Uterus (tissue), 3 donors: ENCODE measurements at regions not wholly inside any gene's neighbourhood (a gene's known extent, or its start where the extent isn't known, plus 50 kb on each side); places are given as distances from the start of the nearest gene placed in this dataset.

ENCODE experiments used
- DNase-seq, 2 donors: peaks; one replicate each; pipeline ENCODE4 v3.0.0-alpha.2; 2019 to 2020
- H3K27ac ChIP-seq, 2 donors: fragments of 200-600 bp; sonication (generic); 1 replicate in 1 of 2; 2 replicates in 1 of 2; pipeline ENCODE4 v1.5.1; 2016 to 2018
- H3K27me3 ChIP-seq, 2 donors: fragments of 200-600 bp; sonication (generic); one replicate each; pipeline ENCODE4 v1.5.1; 2018 to 2019; ENCODE audit warnings: control low read depth in 1 of 2
- H3K36me3 ChIP-seq, 2 donors: fragments of 200-600 bp; sonication (generic); one replicate each; pipeline ENCODE4 v1.5.1; 2019; ENCODE audit warnings: control low read depth in 1 of 2
- H3K4me1 ChIP-seq, 2 donors: fragments of 200-600 bp; sonication (generic); one replicate each; pipeline ENCODE4 v1.5.1; 2018 to 2019; ENCODE audit warnings: control low read depth in 1 of 2
- H3K4me3 ChIP-seq, 2 donors: fragments of 200-600 bp; sonication (generic); 1 replicate in 1 of 2; 2 replicates in 1 of 2; pipeline ENCODE4 v1.5.1; 2018 to 2019; ENCODE audit warnings: mild to moderate bottlenecking in 1 of 2
- H3K9me3 ChIP-seq, 2 donors: fragments of 200-600 bp; sonication (generic); one replicate each; pipeline ENCODE4 v1.5.1; 2019; ENCODE audit warnings: control low read depth in 1 of 2
- POLR2A ChIP-seq, 2 donors: fragments of 450-650 bp; IDR thresholded peaks; one replicate each; pipeline ENCODE4 v1.6.1; 2016; ENCODE audit warnings: antibody characterized with exemption in 2 of 2, mild to moderate bottlenecking in 1 of 2, moderate library complexity in 1 of 2
- intact Hi-C: fragments of 100-400 bp; cut with DNase I; formaldehyde crosslinking; loops from one replicate; pipeline ENCODE4 v1.15.1; 2023; ENCODE audit warnings: low total_unique reads
- TF ChIP-seq, protein P1 (sequence below), 4 experiments: fragments of 200-600 bp in 2 of 4; fragments of 450-650 bp in 2 of 4; sonication (generic) in 2 of 4; IDR thresholded peaks; one replicate each; pipeline ENCODE4 v1.5.1; 2016 to 2019; ENCODE audit warnings: antibody characterized with exemption in 4 of 4, mild to moderate bottlenecking in 2 of 4, moderate library complexity in 1 of 4
- donor health status: DM: yes; HTN: yes; CAD: no.

DNA sequence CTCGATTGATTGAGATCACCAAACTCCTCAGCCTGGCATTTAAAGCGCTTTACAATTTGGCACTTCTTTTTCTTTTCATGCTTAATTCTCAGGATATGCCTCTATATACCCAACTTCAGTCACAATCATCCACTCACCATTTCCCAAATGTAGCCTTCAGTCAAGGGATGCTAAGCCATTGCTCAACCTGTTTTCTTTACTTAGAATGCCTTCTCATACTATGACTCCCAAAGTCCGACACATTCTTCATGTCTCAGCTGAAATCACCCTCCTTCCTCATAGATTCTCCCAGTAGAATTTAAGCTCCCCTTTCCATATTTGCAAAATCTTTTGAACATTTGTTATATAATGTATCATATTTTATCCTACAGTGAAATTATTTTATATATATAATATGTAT, 467.0 kb downstream of the LRIG3 start:
- Histone ChIP-seq H3K27ac (no peak overlapping the region), H3K4me3 (no peak overlapping the region), H3K9me3 (no peaks in the 10 kb centered on the region), H3K4me1 (no peaks in the 10 kb centered on the region), H3K27me3 (no peaks in the 10 kb centered on the region), H3K36me3 (no peaks in the 10 kb centered on the region)
- DNase-seq = no peak
- TF ChIP-seq, protein P1, sequence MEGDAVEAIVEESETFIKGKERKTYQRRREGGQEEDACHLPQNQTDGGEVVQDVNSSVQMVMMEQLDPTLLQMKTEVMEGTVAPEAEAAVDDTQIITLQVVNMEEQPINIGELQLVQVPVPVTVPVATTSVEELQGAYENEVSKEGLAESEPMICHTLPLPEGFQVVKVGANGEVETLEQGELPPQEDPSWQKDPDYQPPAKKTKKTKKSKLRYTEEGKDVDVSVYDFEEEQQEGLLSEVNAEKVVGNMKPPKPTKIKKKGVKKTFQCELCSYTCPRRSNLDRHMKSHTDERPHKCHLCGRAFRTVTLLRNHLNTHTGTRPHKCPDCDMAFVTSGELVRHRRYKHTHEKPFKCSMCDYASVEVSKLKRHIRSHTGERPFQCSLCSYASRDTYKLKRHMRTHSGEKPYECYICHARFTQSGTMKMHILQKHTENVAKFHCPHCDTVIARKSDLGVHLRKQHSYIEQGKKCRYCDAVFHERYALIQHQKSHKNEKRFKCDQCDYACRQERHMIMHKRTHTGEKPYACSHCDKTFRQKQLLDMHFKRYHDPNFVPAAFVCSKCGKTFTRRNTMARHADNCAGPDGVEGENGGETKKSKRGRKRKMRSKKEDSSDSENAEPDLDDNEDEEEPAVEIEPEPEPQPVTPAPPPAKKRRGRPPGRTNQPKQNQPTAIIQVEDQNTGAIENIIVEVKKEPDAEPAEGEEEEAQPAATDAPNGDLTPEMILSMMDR (IDR thresholded peaks at IDR 0.05) = no peak
- intact Hi-C loops = no loop called here

DNA sequence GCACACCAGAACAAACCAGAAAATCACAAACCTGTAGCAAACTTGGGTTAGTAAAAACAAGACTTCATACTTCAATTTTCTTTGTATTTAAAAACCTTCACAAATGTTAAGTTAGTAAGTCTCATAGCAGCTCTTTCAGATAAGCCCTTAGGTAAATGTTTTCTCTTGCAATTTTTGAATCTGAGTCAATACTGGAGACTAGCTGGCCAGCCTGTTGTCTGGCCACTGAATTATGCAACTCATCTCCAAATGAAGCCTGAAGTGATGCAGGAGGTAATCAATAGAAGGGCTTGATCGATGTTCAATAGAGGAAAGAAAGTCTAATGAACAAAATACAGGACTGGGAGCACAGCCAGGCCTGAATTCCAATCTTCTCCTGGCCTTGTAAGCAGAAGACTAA, 465.2 kb downstream of the LRIG3 start:
- intact Hi-C loops = no loop called here
- H3K27ac ChIP-seq = no peak overlapping the region
- DNase-seq = no peak
- TF ChIP-seq, protein P1 (IDR thresholded peaks at IDR 0.05) = no peak
- TF ChIP-seq POLR2A (IDR thresholded peaks at IDR 0.05) = no peak
- H3K36me3 ChIP-seq = no peaks in the 10 kb centered on the region
- no peaks in the 10 kb centered on the region for H3K9me3 ChIP-seq
- no peak overlapping the region for H3K4me3 ChIP-seq
- no peaks in the 10 kb centered on the region for H3K27me3 ChIP-seq
- no peaks in the 10 kb centered on the region for H3K4me1 ChIP-seq

DNA sequence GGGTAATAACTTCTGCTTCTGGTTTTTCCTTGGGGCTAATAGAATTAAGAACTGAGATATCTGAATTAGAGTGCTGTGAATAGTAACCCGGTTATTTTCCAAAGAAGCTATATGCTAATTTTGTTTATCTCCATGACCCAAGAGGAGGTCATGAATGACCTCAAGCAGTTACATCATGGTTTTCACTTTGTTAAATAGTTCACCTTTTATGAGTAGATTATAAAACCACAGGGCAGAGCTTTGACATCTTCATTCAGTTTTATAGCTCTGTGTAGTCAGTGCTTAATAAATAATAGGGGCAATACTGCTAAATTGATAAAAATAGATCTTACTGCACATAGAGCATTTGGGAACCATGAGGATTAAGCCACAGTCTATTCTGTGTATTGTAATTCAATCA, 462.2 kb downstream of the LRIG3 start:
- TF ChIP-seq, protein P1 (IDR thresholded peaks at IDR 0.05) = no peak
- no peak for TF ChIP-seq POLR2A (IDR thresholded peaks at IDR 0.05)
- Histone ChIP-seq H3K4me1 (no peaks in the 10 kb centered on the region), H3K9me3 (no peaks in the 10 kb centered on the region), H3K27me3 (no peaks in the 10 kb centered on the region), H3K4me3 (no peak overlapping the region), H3K27ac (no peak overlapping the region), H3K36me3 (no peaks in the 10 kb centered on the region)
- intact Hi-C loops = no loop called here
- no peak for DNase-seq

DNA sequence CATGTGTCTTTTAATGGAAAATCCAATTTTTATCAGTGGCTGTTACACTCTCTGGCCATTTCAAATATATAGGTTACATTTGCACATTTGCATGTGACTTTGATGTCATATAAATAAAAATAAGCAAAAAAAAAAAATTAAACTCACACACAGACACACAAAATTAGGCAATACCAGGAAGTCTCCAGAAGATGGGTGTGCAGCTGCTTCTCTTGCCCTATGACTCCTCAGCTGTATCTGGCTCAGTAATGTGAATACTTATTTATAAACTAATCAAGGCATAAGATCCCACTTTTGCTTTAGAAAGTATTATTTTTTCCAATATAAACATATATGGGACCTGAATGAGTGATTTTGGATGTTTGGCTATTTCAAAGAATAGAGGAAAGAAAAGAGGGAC, 461.1 kb downstream of the LRIG3 start:
- no peaks in the 10 kb centered on the region for H3K27me3 ChIP-seq
- no peak overlapping the region for H3K4me3 ChIP-seq
- no peak overlapping the region for H3K27ac ChIP-seq
- H3K9me3 ChIP-seq = no peaks in the 10 kb centered on the region
- no peaks in the 10 kb centered on the region for H3K4me1 ChIP-seq
- no peaks in the 10 kb centered on the region for H3K36me3 ChIP-seq
- TF ChIP-seq POLR2A (IDR thresholded peaks at IDR 0.05) = no peak
- TF ChIP-seq, protein P1 (IDR thresholded peaks at IDR 0.05) = no peak
- DNase-seq = no peak
- intact Hi-C loops = no loop called here

DNA sequence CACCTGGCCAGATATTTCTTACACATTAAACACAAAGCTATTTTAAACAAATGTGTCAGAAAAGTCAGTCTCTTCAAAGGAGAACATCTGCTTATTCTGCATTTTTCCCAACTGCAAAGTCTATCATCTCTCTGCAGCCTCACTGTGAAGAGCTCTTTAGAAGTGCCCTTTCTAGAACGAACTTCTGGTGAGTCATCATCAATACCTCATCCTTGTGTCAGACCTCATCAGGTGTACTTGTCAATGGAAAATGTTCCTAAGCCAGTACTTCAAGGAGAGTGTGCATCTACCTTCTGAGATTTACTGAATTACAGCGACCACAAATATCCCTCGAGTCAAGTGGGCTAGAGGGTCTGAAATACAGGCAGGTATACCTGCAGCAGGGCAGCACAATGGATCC, 457.3 kb downstream of the LRIG3 start:
- intact Hi-C loops = no loop called here

More for the DNA sequence above, 457.3 kb downstream of the LRIG3 start:
- TF ChIP-seq, protein P1 (IDR thresholded peaks at IDR 0.05) = no peak
- TF ChIP-seq POLR2A (IDR thresholded peaks at IDR 0.05) = no peak
- H3K4me3 ChIP-seq = no peak overlapping the region
- no peaks in the 10 kb centered on the region for H3K4me1 ChIP-seq
- no peaks in the 10 kb centered on the region for H3K27me3 ChIP-seq
- no peak for DNase-seq
- H3K36me3 ChIP-seq = no peaks in the 10 kb centered on the region
- H3K9me3 ChIP-seq = no peaks in the 10 kb centered on the region
- no peak overlapping the region for H3K27ac ChIP-seq
